Head of caudate nucleus (tissue), 42 donors: ENCODE measurements at regions not wholly inside any gene's neighbourhood (a gene's known extent, or its start where the extent isn't known, plus 50 kb on each side); places are given as distances from the start of the nearest gene placed in this dataset.
"Not testable (repeated sequence)": the region's sequence is repeated elsewhere in the genome, so short reads cannot be mapped to it uniquely, and the experiment has no call there.

ENCODE experiments used
- DNase-seq, 42 donors: peaks; one replicate each; pipeline versions ENCODE4 v3.0.0 to v3.0.0-alpha.2; 2020 to 2021; ENCODE audit warnings: mixed read lengths in 7 of 42
- intact Hi-C: fragments of 100-400 bp; cut with DNase I; formaldehyde crosslinking; loops from one replicate; pipeline ENCODE4 v1.15.0; 2022

- intact Hi-C loops: no loop called here
- DNase-seq: no peak
These were observed 103.2 kb downstream of the EBLN2 start for GRCh38 chr3:73164622-73165021.

GRCh38 chr3:73175698-73176097, 114.2 kb downstream of the EBLN2 start:
- intact Hi-C loops: no loop called here

GRCh38 chr3:73176941-73177340, 115.5 kb downstream of the EBLN2 start:
- intact Hi-C loops: no loop called here
- DNase-seq: no peak

More at GRCh38 chr3:73175698-73176097, 114.2 kb downstream of the EBLN2 start:
- DNase-seq: no peak

- intact Hi-C loops: no loop called here
- DNase-seq: no peak
These were observed 116.4 kb downstream of the EBLN2 start for GRCh38 chr3:73177827-73178226.

- intact Hi-C loops: no loop called here
- no peak for DNase-seq
These were observed 118.1 kb downstream of the EBLN2 start for GRCh38 chr3:73179601-73180000.

GRCh38 chr3:73186741-73187140, 125.3 kb downstream of the EBLN2 start:
- intact Hi-C loops: no loop called here
- no peak for DNase-seq

GRCh38 chr3:73187328-73187727, 125.9 kb downstream of the EBLN2 start:
- DNase-seq: no peak

GRCh38 chr3:73188707-73189106, 127.2 kb downstream of the EBLN2 start:
- DNase-seq: no peak
- intact Hi-C loops: no loop called here

More at GRCh38 chr3:73187328-73187727, 125.9 kb downstream of the EBLN2 start:
- intact Hi-C loops: no loop called here

GRCh38 chr3:73192036-73192738, 130.7 kb downstream of the EBLN2 start:
- intact Hi-C loops: no loop called here
- no peak for DNase-seq

- intact Hi-C loops, DNase-seq: not testable (repeated sequence)
These were observed 132.5 kb downstream of the EBLN2 start for GRCh38 chr3:73193943-73194342.

- intact Hi-C loops: no loop called here
- DNase-seq: peak in 1 of 42 donors; percentile 7
These were observed 135.7 kb downstream of the EBLN2 start for GRCh38 chr3:73197187-73197586.

- DNase-seq: no peak
- intact Hi-C loops: no loop called here
These were observed 141.6 kb downstream of the EBLN2 start for GRCh38 chr3:73203101-73203500.

- intact Hi-C loops: no loop called here
- DNase-seq: no peak
These were observed 142.2 kb downstream of the EBLN2 start for GRCh38 chr3:73203633-73204032.

- intact Hi-C loops: no loop called here
- no peak for DNase-seq
These were observed 143.4 kb downstream of the EBLN2 start for GRCh38 chr3:73204841-73205240.

GRCh38 chr3:73206030-73206429, 144.6 kb downstream of the EBLN2 start:
- intact Hi-C loops: no loop called here
- DNase-seq: no peak

- intact Hi-C loops: no loop called here
- no peak for DNase-seq
These were observed 146.5 kb downstream of the EBLN2 start for GRCh38 chr3:73207946-73208440.

- no peak for DNase-seq
- intact Hi-C loops: no loop called here
These were observed 149.3 kb downstream of the EBLN2 start for GRCh38 chr3:73210759-73211158.

- DNase-seq: no peak
- intact Hi-C loops: no loop called here
These were observed 151.2 kb downstream of the EBLN2 start for GRCh38 chr3:73212683-73213082.

GRCh38 chr3:73213896-73214295, 152.4 kb downstream of the EBLN2 start:
- intact Hi-C loops: no loop called here
- DNase-seq: no peak

GRCh38 chr3:73214846-73215245, 153.4 kb downstream of the EBLN2 start:
- no peak for DNase-seq
- intact Hi-C loops: no loop called here

GRCh38 chr3:73215281-73215680, 153.8 kb downstream of the EBLN2 start:
- intact Hi-C loops: no loop called here
- DNase-seq: no peak
